HEK293 (cell line): ENCODE measurements at regions not wholly inside any gene's neighbourhood (a gene's known extent, or its start where the extent isn't known, plus 50 kb on each side); places are given as distances from the start of the nearest gene placed in this dataset.

Source experiments
- CTCF ChIA-PET: fragments of 350-600 bp; formaldehyde crosslinking; extraction: SDS; loops from one replicate; lab custom pipeline; 2021; ENCODE audit warnings: antibody characterized with exemption; lab: Yijun Ruan, JAX
- POLR2A ChIA-PET: fragments of 300-600 bp; formaldehyde crosslinking; extraction: SDS; loops from one replicate; lab custom pipeline; 2020; ENCODE audit warnings: antibody characterized with exemption, inconsistent platforms; lab: Yijun Ruan, JAX
- H3K27ac ChIP-seq: fragments of 200-500 bp; sonication (Bioruptor generic); 2 replicates; pipeline ENCODE4 v1.5.1; 2014; ENCODE audit warnings: low read depth, low read length, control low read depth, inconsistent platforms; ENCODE audit errors: extremely low read depth
- H3K36me3 ChIP-seq, 2 experiments: fragments of 200-500 bp in 1 of 2; sonication (Bioruptor generic) in 1 of 2; 1 replicate in 1 of 2; 2 replicates in 1 of 2; pipeline ENCODE4 v1.5.1; 2014 to 2017; ENCODE audit warnings: inconsistent platforms in 2 of 2, low read length in 2 of 2; ENCODE audit not compliant: control insufficient read depth in 2 of 2, insufficient read depth in 1 of 2
- H3K4me1 ChIP-seq: fragments of 200-500 bp; sonication (Bioruptor generic); 2 replicates; pipeline ENCODE4 v1.5.1; 2014; ENCODE audit warnings: mild to moderate bottlenecking, low read length, inconsistent platforms; ENCODE audit not compliant: control insufficient read depth, insufficient read depth
- H3K4me3 ChIP-seq: 2 replicates; pipeline ENCODE4 v1.5.1; 2011; ENCODE audit warnings: low read depth, mild to moderate bottlenecking, control low read depth, low read length, moderate library complexity
- H3K9me3 ChIP-seq: fragments of 200-500 bp; sonication (Bioruptor generic); 2 replicates; pipeline ENCODE4 v1.5.1; 2014; ENCODE audit warnings: low read depth, low read length, inconsistent platforms; ENCODE audit not compliant: control insufficient read depth, insufficient read depth
- KLF10 ChIP-seq: fragments of 450-650 bp; IDR thresholded peaks from 2 replicates; pipeline ENCODE4 v1.5.1; 2018; ENCODE audit warnings: missing biosample characterization, mild to moderate bottlenecking, missing genetic modification characterization
- KLF16 ChIP-seq: fragments of 450-650 bp; formaldehyde crosslinking; IDR thresholded peaks from 2 replicates; pipeline ENCODE4 v1.5.1; 2017; ENCODE audit warnings: missing biosample characterization, missing genetic modification characterization
- OVOL3 ChIP-seq: fragments of 450-650 bp; formaldehyde crosslinking; IDR thresholded peaks from 2 replicates; pipeline ENCODE4 v1.5.1; 2016; ENCODE audit warnings: missing biosample characterization, missing genetic modification characterization
- ZBTB17 ChIP-seq: fragments of 450-650 bp; formaldehyde crosslinking; IDR thresholded peaks from 2 replicates; pipeline ENCODE4 v1.5.1; 2016; ENCODE audit warnings: missing biosample characterization, missing genetic modification characterization
- ZNF121 ChIP-seq: fragments of 450-650 bp; formaldehyde crosslinking; IDR thresholded peaks from 2 replicates; pipeline ENCODE4 v1.5.1; 2016; ENCODE audit warnings: missing biosample characterization, missing genetic modification characterization
- ZNF133 ChIP-seq: fragments of 450-650 bp; formaldehyde crosslinking; IDR thresholded peaks from 2 replicates; pipeline ENCODE4 v1.5.1; 2016; ENCODE audit warnings: missing biosample characterization, missing genetic modification characterization
- ZNF530 ChIP-seq: fragments of 450-650 bp; formaldehyde crosslinking; IDR thresholded peaks from 2 replicates; pipeline ENCODE4 v1.5.1; 2016; ENCODE audit warnings: low read depth, missing biosample characterization, missing genetic modification characterization
- ZNF623 ChIP-seq: fragments of 450-650 bp; formaldehyde crosslinking; IDR thresholded peaks from 2 replicates; pipeline ENCODE4 v1.5.1; 2016; ENCODE audit warnings: missing biosample characterization, missing genetic modification characterization
- ZNF624 ChIP-seq: fragments of 450-650 bp; formaldehyde crosslinking; IDR thresholded peaks from 2 replicates; pipeline ENCODE4 v1.5.1; 2017; ENCODE audit warnings: missing biosample characterization, missing genetic modification characterization
- ZNF654 ChIP-seq: fragments of 450-650 bp; formaldehyde crosslinking; IDR thresholded peaks from 2 replicates; pipeline ENCODE4 v1.5.1; 2016; ENCODE audit warnings: low read depth, missing biosample characterization, missing genetic modification characterization
- ZNF701 ChIP-seq: fragments of 450-650 bp; formaldehyde crosslinking; IDR thresholded peaks from 2 replicates; pipeline ENCODE4 v1.5.1; 2016; ENCODE audit warnings: missing biosample characterization, missing genetic modification characterization
- ZNF768 ChIP-seq: fragments of 450-650 bp; formaldehyde crosslinking; IDR thresholded peaks from 2 replicates; pipeline ENCODE4 v1.5.1; 2018; ENCODE audit warnings: missing biosample characterization, mild to moderate bottlenecking, missing genetic modification characterization
- TF ChIP-seq, protein P1 (sequence below): fragments of 450-650 bp; formaldehyde crosslinking; IDR thresholded peaks from 2 replicates; pipeline ENCODE4 v1.5.1; 2016; ENCODE audit warnings: missing biosample characterization, missing genetic modification characterization
- TF ChIP-seq, protein P2 (sequence below): fragments of 450-650 bp; formaldehyde crosslinking; IDR thresholded peaks from 2 replicates; pipeline ENCODE4 v1.5.1; 2016; ENCODE audit warnings: missing biosample characterization, missing genetic modification characterization, low read depth
- TF ChIP-seq, protein P3 (sequence below): fragments of 450-650 bp; IDR thresholded peaks from 2 replicates; pipeline ENCODE4 v1.5.1; 2018; ENCODE audit warnings: missing biosample characterization, missing genetic modification characterization
- TF ChIP-seq, protein P4 (sequence below): fragments of 450-650 bp; formaldehyde crosslinking; IDR thresholded peaks from 2 replicates; pipeline ENCODE4 v1.5.1; 2016; ENCODE audit warnings: missing biosample characterization, missing genetic modification characterization

DNA sequence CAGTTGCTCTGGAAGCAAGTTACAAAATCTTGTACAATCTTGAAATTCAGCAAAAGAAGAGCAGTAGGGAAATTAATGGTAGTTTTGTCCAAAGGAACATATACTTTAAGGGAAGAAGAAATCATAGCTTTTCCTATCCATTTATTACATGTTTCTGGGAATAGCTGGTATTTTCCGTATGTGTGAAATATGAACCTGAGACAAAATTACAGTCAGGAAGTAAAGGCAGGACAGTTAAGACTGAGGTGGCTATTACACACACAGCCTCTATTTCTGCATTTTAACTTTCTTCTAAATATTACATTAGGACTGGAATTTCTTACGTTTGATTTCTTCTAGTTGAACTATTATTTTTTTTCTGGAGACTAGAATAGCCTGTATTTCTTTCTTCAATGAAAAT is 1197.3 kb downstream of the SORCS3 start (continued):
- TF ChIP-seq, protein P1, sequence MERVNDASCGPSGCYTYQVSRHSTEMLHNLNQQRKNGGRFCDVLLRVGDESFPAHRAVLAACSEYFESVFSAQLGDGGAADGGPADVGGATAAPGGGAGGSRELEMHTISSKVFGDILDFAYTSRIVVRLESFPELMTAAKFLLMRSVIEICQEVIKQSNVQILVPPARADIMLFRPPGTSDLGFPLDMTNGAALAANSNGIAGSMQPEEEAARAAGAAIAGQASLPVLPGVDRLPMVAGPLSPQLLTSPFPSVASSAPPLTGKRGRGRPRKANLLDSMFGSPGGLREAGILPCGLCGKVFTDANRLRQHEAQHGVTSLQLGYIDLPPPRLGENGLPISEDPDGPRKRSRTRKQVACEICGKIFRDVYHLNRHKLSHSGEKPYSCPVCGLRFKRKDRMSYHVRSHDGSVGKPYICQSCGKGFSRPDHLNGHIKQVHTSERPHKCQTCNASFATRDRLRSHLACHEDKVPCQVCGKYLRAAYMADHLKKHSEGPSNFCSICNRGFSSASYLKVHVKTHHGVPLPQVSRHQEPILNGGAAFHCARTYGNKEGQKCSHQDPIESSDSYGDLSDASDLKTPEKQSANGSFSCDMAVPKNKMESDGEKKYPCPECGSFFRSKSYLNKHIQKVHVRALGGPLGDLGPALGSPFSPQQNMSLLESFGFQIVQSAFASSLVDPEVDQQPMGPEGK, result no peak
- TF ChIP-seq ZNF530 (tag by site-specific recombination), result no peak

DNA sequence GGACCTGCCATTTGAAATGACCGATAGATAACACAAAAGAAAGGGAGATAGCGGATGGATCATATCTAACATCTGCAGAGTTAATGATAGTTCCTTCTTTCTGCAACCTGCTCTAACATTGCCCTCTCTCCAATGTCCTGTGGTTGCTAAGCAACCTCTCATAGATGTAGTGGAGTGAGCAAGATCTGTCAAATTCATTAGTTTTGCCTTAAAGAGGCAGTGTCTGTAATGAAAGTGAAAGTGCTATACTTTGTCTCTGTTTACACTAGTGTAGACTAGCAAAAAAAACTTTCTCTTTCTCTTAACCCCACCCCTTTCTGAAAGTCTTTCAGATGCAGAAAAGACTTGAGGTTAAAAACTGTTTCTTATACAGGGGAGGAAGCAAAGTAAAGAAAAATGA is 1196.9 kb downstream of the SORCS3 start:
- Histone ChIP-seq H3K4me3 (0 out of 2 replicates have a peak overlapping the region, but pooled peaks have one; percentile 7), H3K36me3 (no peaks in the 10 kb centered on the region)
- CTCF ChIA-PET, result no interaction called here

DNA sequence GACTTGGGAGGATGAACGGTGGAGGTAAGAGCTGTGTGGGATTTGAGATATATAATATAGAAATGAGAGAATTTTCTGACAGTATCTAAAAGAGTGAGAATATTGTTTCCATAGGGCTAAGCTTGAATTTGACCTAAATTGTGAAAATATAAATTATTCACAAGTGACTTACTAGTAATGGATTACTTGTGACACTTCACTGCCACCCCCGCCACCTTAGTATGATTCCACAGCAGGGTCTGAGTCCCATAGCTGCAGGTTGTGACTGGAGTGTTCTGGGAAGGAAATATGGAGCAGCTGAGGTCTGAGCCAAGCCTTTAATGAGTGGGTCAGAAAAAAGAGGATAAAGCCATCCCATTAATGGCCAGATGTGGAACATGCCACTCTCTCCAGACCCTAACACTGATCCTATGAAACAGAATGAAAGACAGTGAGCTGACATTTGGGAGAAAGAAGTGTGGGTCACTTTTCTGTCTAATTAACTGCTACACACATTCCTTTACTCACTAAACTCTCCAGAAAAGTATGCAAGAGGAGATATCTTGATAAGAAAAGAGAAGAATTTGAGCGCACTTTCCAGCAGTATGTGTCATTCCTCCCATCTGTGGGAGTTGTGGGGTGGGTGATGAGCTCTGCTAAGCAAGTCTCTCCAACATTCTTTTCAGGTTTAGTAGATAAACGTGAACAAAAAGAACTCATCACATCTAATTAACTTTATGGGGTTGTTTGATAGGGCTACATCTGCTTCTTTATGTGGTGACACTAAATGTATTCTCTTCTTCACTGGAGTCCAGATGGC is 1193.4 kb downstream of the SORCS3 start:
- Histone ChIP-seq H3K27ac (no peak overlapping the region), H3K4me3 (no peak overlapping the region), H3K9me3 (no peaks in the 10 kb centered on the region), H3K4me1 (no peaks in the 10 kb centered on the region), H3K36me3 (no peaks in the 10 kb centered on the region)
- TF ChIP-seq KLF16, result no peak
- TF ChIP-seq, protein P2, sequence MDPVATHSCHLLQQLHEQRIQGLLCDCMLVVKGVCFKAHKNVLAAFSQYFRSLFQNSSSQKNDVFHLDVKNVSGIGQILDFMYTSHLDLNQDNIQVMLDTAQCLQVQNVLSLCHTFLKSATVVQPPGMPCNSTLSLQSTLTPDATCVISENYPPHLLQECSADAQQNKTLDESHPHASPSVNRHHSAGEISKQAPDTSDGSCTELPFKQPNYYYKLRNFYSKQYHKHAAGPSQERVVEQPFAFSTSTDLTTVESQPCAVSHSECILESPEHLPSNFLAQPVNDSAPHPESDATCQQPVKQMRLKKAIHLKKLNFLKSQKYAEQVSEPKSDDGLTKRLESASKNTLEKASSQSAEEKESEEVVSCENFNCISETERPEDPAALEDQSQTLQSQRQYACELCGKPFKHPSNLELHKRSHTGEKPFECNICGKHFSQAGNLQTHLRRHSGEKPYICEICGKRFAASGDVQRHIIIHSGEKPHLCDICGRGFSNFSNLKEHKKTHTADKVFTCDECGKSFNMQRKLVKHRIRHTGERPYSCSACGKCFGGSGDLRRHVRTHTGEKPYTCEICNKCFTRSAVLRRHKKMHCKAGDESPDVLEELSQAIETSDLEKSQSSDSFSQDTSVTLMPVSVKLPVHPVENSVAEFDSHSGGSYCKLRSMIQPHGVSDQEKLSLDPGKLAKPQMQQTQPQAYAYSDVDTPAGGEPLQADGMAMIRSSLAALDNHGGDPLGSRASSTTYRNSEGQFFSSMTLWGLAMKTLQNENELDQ (tag by site-specific recombination), result no peak
- TF ChIP-seq ZNF624 (tag by site-specific recombination), result no peak
- no peak for TF ChIP-seq ZNF654 (tag by site-specific recombination)
- TF ChIP-seq KLF10, result no peak
- TF ChIP-seq ZNF701 (tag by site-specific recombination), result no peak
- TF ChIP-seq, protein P3, sequence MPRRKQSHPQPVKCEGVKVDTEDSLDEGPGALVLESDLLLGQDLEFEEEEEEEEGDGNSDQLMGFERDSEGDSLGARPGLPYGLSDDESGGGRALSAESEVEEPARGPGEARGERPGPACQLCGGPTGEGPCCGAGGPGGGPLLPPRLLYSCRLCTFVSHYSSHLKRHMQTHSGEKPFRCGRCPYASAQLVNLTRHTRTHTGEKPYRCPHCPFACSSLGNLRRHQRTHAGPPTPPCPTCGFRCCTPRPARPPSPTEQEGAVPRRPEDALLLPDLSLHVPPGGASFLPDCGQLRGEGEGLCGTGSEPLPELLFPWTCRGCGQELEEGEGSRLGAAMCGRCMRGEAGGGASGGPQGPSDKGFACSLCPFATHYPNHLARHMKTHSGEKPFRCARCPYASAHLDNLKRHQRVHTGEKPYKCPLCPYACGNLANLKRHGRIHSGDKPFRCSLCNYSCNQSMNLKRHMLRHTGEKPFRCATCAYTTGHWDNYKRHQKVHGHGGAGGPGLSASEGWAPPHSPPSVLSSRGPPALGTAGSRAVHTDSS (tag by site-specific recombination), result no peak
- TF ChIP-seq ZNF768 (tag by site-specific recombination), result no peak
- TF ChIP-seq, protein P4, sequence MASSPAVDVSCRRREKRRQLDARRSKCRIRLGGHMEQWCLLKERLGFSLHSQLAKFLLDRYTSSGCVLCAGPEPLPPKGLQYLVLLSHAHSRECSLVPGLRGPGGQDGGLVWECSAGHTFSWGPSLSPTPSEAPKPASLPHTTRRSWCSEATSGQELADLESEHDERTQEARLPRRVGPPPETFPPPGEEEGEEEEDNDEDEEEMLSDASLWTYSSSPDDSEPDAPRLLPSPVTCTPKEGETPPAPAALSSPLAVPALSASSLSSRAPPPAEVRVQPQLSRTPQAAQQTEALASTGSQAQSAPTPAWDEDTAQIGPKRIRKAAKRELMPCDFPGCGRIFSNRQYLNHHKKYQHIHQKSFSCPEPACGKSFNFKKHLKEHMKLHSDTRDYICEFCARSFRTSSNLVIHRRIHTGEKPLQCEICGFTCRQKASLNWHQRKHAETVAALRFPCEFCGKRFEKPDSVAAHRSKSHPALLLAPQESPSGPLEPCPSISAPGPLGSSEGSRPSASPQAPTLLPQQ, result no peak
- ChIA-PET CTCF (no interaction called here), POLR2A (no interaction called here)

More for the DNA sequence above, 1196.9 kb downstream of the SORCS3 start:
- no peak overlapping the region for H3K27ac ChIP-seq
- POLR2A ChIA-PET, result no interaction called here
- no peaks in the 10 kb centered on the region for H3K9me3 ChIP-seq
- no peak for TF ChIP-seq ZNF133 (tag by site-specific recombination)
- no peak for TF ChIP-seq ZBTB17
- no peak for TF ChIP-seq OVOL3
- TF ChIP-seq ZNF623, result no peak
- TF ChIP-seq ZNF121 (tag by site-specific recombination), result no peak
- TF ChIP-seq, all 188 proteins: peak for 0
- no peaks in the 10 kb centered on the region for H3K4me1 ChIP-seq
